Type B pancreatic cell (in vitro differentiated cells): ENCODE measurements at regions not wholly inside any gene's neighbourhood (a gene's known extent, or its start where the extent isn't known, plus 50 kb on each side); places are given as distances from the start of the nearest gene placed in this dataset.

Experiments
- DNase-seq: peaks from one replicate; pipeline ENCODE4 v3.0.0; 2021; ENCODE audit warnings: mixed read lengths; ENCODE audit not compliant: unreplicated experiment; ENCODE audit errors: extremely low spot score
- H3K27ac Mint-ChIP-seq: 2 replicates; pipeline ENCODE4 v1.8.0; 2021; ENCODE audit warnings: mild to moderate bottlenecking, mixed read lengths
- H3K27me3 Mint-ChIP-seq: 2 replicates; pipeline ENCODE4 v1.8.0; 2021; ENCODE audit warnings: mixed read lengths
- H3K36me3 Mint-ChIP-seq: 2 replicates; pipeline ENCODE4 v1.8.0; 2021; ENCODE audit warnings: mixed read lengths
- H3K4me1 Mint-ChIP-seq: one replicate; pipeline ENCODE4 v1.8.0; 2021; ENCODE audit warnings: mixed read lengths; ENCODE audit not compliant: unreplicated experiment
- H3K4me3 Mint-ChIP-seq: 2 replicates; pipeline ENCODE4 v1.8.0; 2021; ENCODE audit warnings: mild to moderate bottlenecking, mixed read lengths
- H3K9me3 Mint-ChIP-seq: 2 replicates; pipeline ENCODE4 v1.8.0; 2021; ENCODE audit warnings: mixed read lengths
- CTCF ChIP-seq: fragments of 200-600 bp; sonication (generic); conservative IDR thresholded peaks from 2 replicates; pipeline ENCODE4 v1.5.0; 2021; ENCODE audit warnings: antibody characterized with exemption, mild to moderate bottlenecking

- peaks cover 7% of the 10 kb centered on the region for H3K4me1 Mint-ChIP-seq
- H3K36me3 Mint-ChIP-seq = no peaks in the 10 kb centered on the region
- peak; percentile 44 for TF ChIP-seq CTCF
- H3K9me3 Mint-ChIP-seq = no peaks in the 10 kb centered on the region
- DNase-seq = no peak
- H3K27me3 Mint-ChIP-seq = no peaks in the 10 kb centered on the region
- no peak overlapping the region for H3K4me3 Mint-ChIP-seq
- no peak overlapping the region for H3K27ac Mint-ChIP-seq
Measured at GRCh38 chr5:106875591-106876297, 795.0 kb downstream of the EFNA5 start.

GRCh38 chr5:106874974-106875373 is 795.8 kb downstream of the EFNA5 start:
- H3K4me3 Mint-ChIP-seq = no peak overlapping the region

GRCh38 chr5:106874531-106874930 is 796.2 kb downstream of the EFNA5 start:
- no peaks in the 10 kb centered on the region for H3K9me3 Mint-ChIP-seq
- no peak overlapping the region for H3K4me3 Mint-ChIP-seq
- H3K36me3 Mint-ChIP-seq = no peaks in the 10 kb centered on the region
- no peak for DNase-seq
- H3K27me3 Mint-ChIP-seq = no peaks in the 10 kb centered on the region
- peaks cover 7% of the 10 kb centered on the region for H3K4me1 Mint-ChIP-seq
- no peak for TF ChIP-seq CTCF
- H3K27ac Mint-ChIP-seq = no peak overlapping the region

More at GRCh38 chr5:106874974-106875373, 795.8 kb downstream of the EFNA5 start:
- Mint-ChIP-seq H3K27me3 (no peaks in the 10 kb centered on the region), H3K4me1 (peaks cover 7% of the 10 kb centered on the region), H3K36me3 (no peaks in the 10 kb centered on the region), H3K9me3 (no peaks in the 10 kb centered on the region), H3K27ac (no peak overlapping the region)
- no peak for DNase-seq
- no peak for TF ChIP-seq CTCF

- Mint-ChIP-seq H3K27me3 (no peaks in the 10 kb centered on the region), H3K27ac (no peak overlapping the region), H3K36me3 (no peaks in the 10 kb centered on the region), H3K9me3 (no peaks in the 10 kb centered on the region), H3K4me1 (peaks cover 7% of the 10 kb centered on the region), H3K4me3 (no peak overlapping the region)
- no peak for DNase-seq
- no peak for TF ChIP-seq CTCF
Measured at GRCh38 chr5:106873568-106873967, 797.2 kb downstream of the EFNA5 start.

- no peak for DNase-seq
- no peak for TF ChIP-seq CTCF
- Mint-ChIP-seq H3K27me3 (no peaks in the 10 kb centered on the region), H3K9me3 (no peaks in the 10 kb centered on the region), H3K4me1 (peaks cover 22% of the 10 kb centered on the region), H3K4me3 (no peak overlapping the region), H3K27ac (no peak overlapping the region), H3K36me3 (no peaks in the 10 kb centered on the region)
Measured at GRCh38 chr5:106865279-106865678, 805.5 kb downstream of the EFNA5 start.
